HG03280 (cell line): ENCODE measurements at regions not wholly inside any gene's neighbourhood (a gene's known extent, or its start where the extent isn't known, plus 50 kb on each side); places are given as distances from the start of the nearest gene placed in this dataset.

Source experiments
- ATAC-seq: cut with Tn5 transposase; IDR thresholded peaks from one replicate; pipeline ENCODE4 v1.9.1; 2021; ENCODE audit warnings: mild to moderate bottlenecking, moderate library complexity; ENCODE audit not compliant: unreplicated experiment

GRCh38 chr5:93186076-93186682 lies 394.8 kb downstream of the NR2F1-AS1 start:
- ATAC-seq = no peak

GRCh38 chr5:93184041-93184440 lies 397.0 kb downstream of the NR2F1-AS1 start:
- ATAC-seq = no peak

GRCh38 chr5:93179466-93179865 lies 401.6 kb downstream of the NR2F1-AS1 start:
- ATAC-seq = no peak

- ATAC-seq = no peak
These were observed 406.1 kb downstream of the NR2F1-AS1 start for GRCh38 chr5:93174930-93175329.

- ATAC-seq = no peak
These were observed 415.5 kb downstream of the NR2F1-AS1 start for GRCh38 chr5:93165559-93165958.

- ATAC-seq = no peak
These were observed 416.3 kb downstream of the NR2F1-AS1 start for GRCh38 chr5:93164690-93165089.

- ATAC-seq = no peak
These were observed 417.9 kb downstream of the NR2F1-AS1 start for GRCh38 chr5:93163010-93163663.

GRCh38 chr5:93161661-93162654 lies 419.1 kb downstream of the NR2F1-AS1 start:
- no peak for ATAC-seq

- ATAC-seq = no peak
These were observed 422.2 kb downstream of the NR2F1-AS1 start for GRCh38 chr5:93158841-93159240.

- ATAC-seq = no peak
These were observed 424.5 kb downstream of the NR2F1-AS1 start for GRCh38 chr5:93156566-93156965.

GRCh38 chr5:93154535-93154934 lies 426.5 kb downstream of the NR2F1-AS1 start:
- no peak for ATAC-seq

- no peak for ATAC-seq
These were observed 427.6 kb downstream of the NR2F1-AS1 start for GRCh38 chr5:93153461-93153860.

GRCh38 chr5:93151896-93152295 lies 429.1 kb downstream of the NR2F1-AS1 start:
- ATAC-seq = no peak

- ATAC-seq = no peak
These were observed 429.9 kb downstream of the NR2F1-AS1 start for GRCh38 chr5:93151121-93151520.

GRCh38 chr5:93150311-93151012 lies 430.6 kb downstream of the NR2F1-AS1 start:
- no peak for ATAC-seq

GRCh38 chr5:93145767-93146166 lies 435.3 kb downstream of the NR2F1-AS1 start:
- no peak for ATAC-seq

GRCh38 chr5:93145019-93145418 lies 436.0 kb downstream of the NR2F1-AS1 start:
- ATAC-seq = no peak

- no peak for ATAC-seq
These were observed 439.1 kb downstream of the NR2F1-AS1 start for GRCh38 chr5:93141969-93142368.

- no peak for ATAC-seq
These were observed 450.2 kb downstream of the NR2F1-AS1 start for GRCh38 chr5:93130624-93131490.

- no peak for ATAC-seq
These were observed 454.4 kb downstream of the NR2F1-AS1 start for GRCh38 chr5:93126634-93127033.
